Chondrocyte (in vitro differentiated cells): ENCODE measurements at regions not wholly inside any gene's neighbourhood (a gene's known extent, or its start where the extent isn't known, plus 50 kb on each side); places are given as distances from the start of the nearest gene placed in this dataset.

Experiments used
- DNase-seq: peaks from one replicate; pipeline ENCODE4 v3.0.0; 2021; ENCODE audit warnings: mixed read lengths, low spot score
- H3K27ac Mint-ChIP-seq: one replicate; pipeline ENCODE4 v1.8.0; 2021; ENCODE audit warnings: mild to moderate bottlenecking, moderate library complexity, mixed read lengths; ENCODE audit not compliant: unreplicated experiment
- H3K27me3 Mint-ChIP-seq: 2 replicates; pipeline ENCODE4 v1.8.0; 2021; ENCODE audit warnings: low read depth, mixed read lengths
- H3K36me3 Mint-ChIP-seq: 2 replicates; pipeline ENCODE4 v1.8.0; 2021; ENCODE audit warnings: low read depth, mixed read lengths
- H3K4me1 Mint-ChIP-seq: 2 replicates; pipeline ENCODE4 v1.8.0; 2021; ENCODE audit warnings: low read depth, mild to moderate bottlenecking, mixed read lengths
- H3K4me3 Mint-ChIP-seq: one replicate; pipeline ENCODE4 v1.8.0; 2021; ENCODE audit warnings: mild to moderate bottlenecking, moderate library complexity, mixed read lengths; ENCODE audit not compliant: unreplicated experiment
- H3K9me3 Mint-ChIP-seq: 2 replicates; pipeline ENCODE4 v1.8.0; 2021; ENCODE audit warnings: low read depth, mixed read lengths
- TF ChIP-seq, protein P1 (sequence below): fragments of 200-600 bp; sonication (generic); IDR thresholded peaks from 2 replicates; pipeline ENCODE4 v1.5.0; 2021; ENCODE audit warnings: antibody characterized with exemption, mild to moderate bottlenecking, moderate library complexity

DNA sequence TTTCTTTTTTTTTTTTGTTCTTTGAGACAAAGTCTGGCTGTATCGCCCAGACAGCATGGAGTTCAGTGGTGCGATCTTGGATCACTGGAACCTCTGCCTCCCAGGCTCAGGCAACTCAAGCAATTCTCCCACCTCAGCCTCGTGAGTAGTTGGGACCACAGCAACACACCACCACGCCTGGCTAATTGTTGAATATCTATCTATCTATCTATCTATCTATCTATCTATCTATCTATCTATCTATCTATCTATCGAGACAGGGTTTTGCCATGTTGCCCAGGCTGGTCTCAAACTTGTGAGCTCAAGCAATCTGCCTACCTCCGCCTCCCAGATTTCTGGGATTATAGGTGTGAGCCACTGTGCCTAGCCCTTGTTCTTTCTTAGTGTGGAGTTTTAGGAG lies 143.3 kb upstream of the DPH6 start:
- peaks cover 75% of the 10 kb centered on the region for H3K4me1 Mint-ChIP-seq
- H3K27ac Mint-ChIP-seq, result peak overlapping the region; percentile 41
- no peaks in the 10 kb centered on the region for H3K9me3 Mint-ChIP-seq
- H3K36me3 Mint-ChIP-seq, result no peaks in the 10 kb centered on the region
- DNase-seq, result no peak
- no peaks in the 10 kb centered on the region for H3K27me3 Mint-ChIP-seq
- TF ChIP-seq, protein P1, sequence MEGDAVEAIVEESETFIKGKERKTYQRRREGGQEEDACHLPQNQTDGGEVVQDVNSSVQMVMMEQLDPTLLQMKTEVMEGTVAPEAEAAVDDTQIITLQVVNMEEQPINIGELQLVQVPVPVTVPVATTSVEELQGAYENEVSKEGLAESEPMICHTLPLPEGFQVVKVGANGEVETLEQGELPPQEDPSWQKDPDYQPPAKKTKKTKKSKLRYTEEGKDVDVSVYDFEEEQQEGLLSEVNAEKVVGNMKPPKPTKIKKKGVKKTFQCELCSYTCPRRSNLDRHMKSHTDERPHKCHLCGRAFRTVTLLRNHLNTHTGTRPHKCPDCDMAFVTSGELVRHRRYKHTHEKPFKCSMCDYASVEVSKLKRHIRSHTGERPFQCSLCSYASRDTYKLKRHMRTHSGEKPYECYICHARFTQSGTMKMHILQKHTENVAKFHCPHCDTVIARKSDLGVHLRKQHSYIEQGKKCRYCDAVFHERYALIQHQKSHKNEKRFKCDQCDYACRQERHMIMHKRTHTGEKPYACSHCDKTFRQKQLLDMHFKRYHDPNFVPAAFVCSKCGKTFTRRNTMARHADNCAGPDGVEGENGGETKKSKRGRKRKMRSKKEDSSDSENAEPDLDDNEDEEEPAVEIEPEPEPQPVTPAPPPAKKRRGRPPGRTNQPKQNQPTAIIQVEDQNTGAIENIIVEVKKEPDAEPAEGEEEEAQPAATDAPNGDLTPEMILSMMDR, result no peak
- H3K4me3 Mint-ChIP-seq, result no peak overlapping the region

DNA sequence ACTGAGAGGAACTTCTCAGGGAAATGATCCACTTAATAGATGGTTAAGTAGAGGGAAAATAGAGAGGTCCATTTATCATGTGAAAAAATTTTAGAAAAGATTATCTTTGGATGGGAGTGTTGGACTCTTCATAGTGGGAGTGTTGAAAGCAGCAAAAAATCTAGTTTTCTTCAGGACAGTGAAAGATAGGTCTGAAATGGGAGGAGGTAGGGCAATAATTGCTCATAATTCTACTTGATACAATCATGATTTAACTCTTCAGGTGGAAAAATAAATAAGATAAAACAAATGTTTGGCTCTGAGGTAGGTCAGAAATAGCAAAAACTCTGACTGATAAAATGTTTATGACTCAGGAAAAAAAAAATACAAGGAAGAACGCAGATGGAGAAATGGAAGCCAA lies 144.1 kb upstream of the DPH6 start:
- Mint-ChIP-seq H3K27ac (peak overlapping the region; percentile 98), H3K36me3 (no peaks in the 10 kb centered on the region), H3K27me3 (no peaks in the 10 kb centered on the region), H3K4me3 (peak overlapping the region; percentile 39), H3K4me1 (peaks cover 81% of the 10 kb centered on the region), H3K9me3 (no peaks in the 10 kb centered on the region)
- TF ChIP-seq, protein P1, result no peak
- no peak for DNase-seq

DNA sequence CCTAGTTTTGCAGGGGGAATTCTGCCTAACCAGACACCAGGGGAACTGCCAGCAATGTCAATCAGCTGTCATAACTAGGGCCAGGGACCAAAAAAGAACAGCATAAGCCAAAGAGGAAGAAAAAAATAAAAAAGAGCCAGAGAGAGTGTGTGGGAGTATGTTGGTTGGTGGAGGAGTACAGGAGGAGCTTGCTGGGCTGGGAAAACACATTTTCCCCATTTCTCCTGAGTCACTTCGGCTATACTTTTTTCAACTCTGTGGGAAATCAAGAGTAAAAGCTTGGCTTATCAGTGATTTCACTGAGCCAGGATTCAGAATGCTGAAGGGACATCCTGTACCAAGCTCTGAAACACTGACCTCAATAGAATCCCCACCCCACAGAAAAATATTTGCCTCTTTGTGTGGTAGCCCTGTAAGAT lies 144.7 kb upstream of the DPH6 start:
- TF ChIP-seq, protein P1, result no peak
- no peaks in the 10 kb centered on the region for H3K36me3 Mint-ChIP-seq
- no peaks in the 10 kb centered on the region for H3K27me3 Mint-ChIP-seq
- no peak for DNase-seq
- peak overlapping the region; percentile 39 for H3K4me3 Mint-ChIP-seq
- H3K27ac Mint-ChIP-seq, result peak overlapping the region; percentile 98
- peaks cover 79% of the 10 kb centered on the region for H3K4me1 Mint-ChIP-seq
- H3K9me3 Mint-ChIP-seq, result no peaks in the 10 kb centered on the region

DNA sequence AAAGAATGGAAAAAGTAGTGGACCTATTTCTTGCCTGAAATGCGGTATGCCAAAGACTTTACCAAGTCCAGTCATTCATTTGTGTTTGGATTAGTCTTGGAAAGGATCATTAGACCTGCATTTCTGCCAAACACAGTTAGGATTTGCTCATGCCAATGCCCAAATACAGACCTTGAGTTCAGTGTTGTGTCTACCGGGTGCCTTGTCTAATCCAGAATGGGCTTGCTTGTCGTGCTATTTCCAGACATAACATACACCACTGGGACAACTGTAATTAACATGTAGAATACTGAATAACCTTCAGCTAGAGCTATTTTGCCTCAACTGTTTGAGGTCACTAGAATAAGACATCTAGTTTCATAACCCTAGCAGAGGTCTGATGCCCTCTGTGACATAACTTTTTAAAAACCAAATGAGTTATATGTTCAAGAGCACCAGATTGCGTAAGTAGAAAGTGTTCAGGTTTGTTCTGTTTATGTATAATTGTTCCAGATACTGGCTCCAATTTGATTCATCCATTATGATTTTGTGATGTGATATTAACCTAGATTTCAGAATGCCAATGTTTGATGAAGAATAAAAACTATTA lies 145.3 kb upstream of the DPH6 start:
- no peak overlapping the region for H3K4me3 Mint-ChIP-seq
- H3K9me3 Mint-ChIP-seq, result no peaks in the 10 kb centered on the region
- H3K4me1 Mint-ChIP-seq, result peaks cover 77% of the 10 kb centered on the region
- H3K27ac Mint-ChIP-seq, result peak overlapping the region; percentile 98
- TF ChIP-seq, protein P1, result no peak
- no peaks in the 10 kb centered on the region for H3K27me3 Mint-ChIP-seq
- no peak for DNase-seq
- H3K36me3 Mint-ChIP-seq, result no peaks in the 10 kb centered on the region

GRCh38 chr15:35691891-35692867 lies 146.2 kb upstream of the DPH6 start:
- DNase-seq, result no peak
- Mint-ChIP-seq H3K27me3 (no peaks in the 10 kb centered on the region), H3K4me1 (peaks cover 76% of the 10 kb centered on the region), H3K9me3 (no peaks in the 10 kb centered on the region), H3K4me3 (no peak overlapping the region), H3K36me3 (no peaks in the 10 kb centered on the region), H3K27ac (peak overlapping the region; percentile 74)
- TF ChIP-seq, protein P1, result no peak
